OCI-LY3 (cell line): ENCODE measurements at regions not wholly inside any gene's neighbourhood (a gene's known extent, or its start where the extent isn't known, plus 50 kb on each side); places are given as distances from the start of the nearest gene placed in this dataset.

Experiments used
- EZH2phosphoT487 ChIP-seq: fragments of 200-600 bp; shearing (Covaris generic); IDR thresholded peaks from 2 replicates; pipeline ENCODE4 v1.6.1; 2018; ENCODE audit warnings: antibody characterized with exemption, mixed run types, low read depth
- TF ChIP-seq, protein P1 (sequence below): fragments of 200-600, 300-600 bp; sonication (generic); IDR thresholded peaks from 2 replicates; pipeline ENCODE4 v1.5.1; 2014; ENCODE audit warnings: antibody characterized with exemption, low read length, low read depth

DNA sequence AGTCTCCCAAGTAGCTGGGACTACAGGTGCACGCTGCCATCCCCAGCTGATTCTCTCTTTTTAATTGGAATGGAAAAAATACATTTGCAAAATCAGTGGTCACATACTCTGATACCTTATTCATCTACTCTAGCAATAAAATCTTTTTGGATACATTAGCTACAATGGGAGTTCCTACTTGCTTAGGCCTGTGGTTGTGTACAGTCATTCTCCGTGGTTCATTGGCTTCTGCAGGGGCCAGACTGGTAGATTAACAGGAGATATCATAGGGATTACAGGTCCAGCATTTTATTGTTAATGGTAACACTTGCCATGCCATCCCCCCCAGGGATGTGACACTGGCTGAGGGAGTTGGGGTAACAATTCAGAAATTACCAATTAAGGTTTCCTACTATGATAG is 140.0 kb downstream of the ADAMTS15 start:
- TF ChIP-seq, protein P1, sequence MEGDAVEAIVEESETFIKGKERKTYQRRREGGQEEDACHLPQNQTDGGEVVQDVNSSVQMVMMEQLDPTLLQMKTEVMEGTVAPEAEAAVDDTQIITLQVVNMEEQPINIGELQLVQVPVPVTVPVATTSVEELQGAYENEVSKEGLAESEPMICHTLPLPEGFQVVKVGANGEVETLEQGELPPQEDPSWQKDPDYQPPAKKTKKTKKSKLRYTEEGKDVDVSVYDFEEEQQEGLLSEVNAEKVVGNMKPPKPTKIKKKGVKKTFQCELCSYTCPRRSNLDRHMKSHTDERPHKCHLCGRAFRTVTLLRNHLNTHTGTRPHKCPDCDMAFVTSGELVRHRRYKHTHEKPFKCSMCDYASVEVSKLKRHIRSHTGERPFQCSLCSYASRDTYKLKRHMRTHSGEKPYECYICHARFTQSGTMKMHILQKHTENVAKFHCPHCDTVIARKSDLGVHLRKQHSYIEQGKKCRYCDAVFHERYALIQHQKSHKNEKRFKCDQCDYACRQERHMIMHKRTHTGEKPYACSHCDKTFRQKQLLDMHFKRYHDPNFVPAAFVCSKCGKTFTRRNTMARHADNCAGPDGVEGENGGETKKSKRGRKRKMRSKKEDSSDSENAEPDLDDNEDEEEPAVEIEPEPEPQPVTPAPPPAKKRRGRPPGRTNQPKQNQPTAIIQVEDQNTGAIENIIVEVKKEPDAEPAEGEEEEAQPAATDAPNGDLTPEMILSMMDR, result no peak
- TF ChIP-seq EZH2phosphoT487, result no peak
